ENCODE measurements at regions not wholly inside any gene's neighbourhood (a gene's known extent, or its start where the extent isn't known, plus 50 kb on each side); places are given as distances from the start of the nearest gene placed in this dataset.
"Not testable (repeated sequence)": the region's sequence is repeated elsewhere in the genome, so short reads cannot be mapped to it uniquely, and the experiment has no call there.

- ChIA-PET POLR2A (no interaction called here), CTCF (no interaction called here)
- Histone ChIP-seq H3K27me3 (ENCODE audit: control insufficient read depth, insufficient read depth, low read length) (no peaks in the 10 kb centered on the region), H3K27ac (ENCODE audit: low read depth, low read length) (no peak overlapping the region), H3K4me3 (ENCODE audit: low read depth, low read length) (no peak overlapping the region), H3K9me3 (ENCODE audit: control insufficient read depth, insufficient read depth, low read length) (no peaks in the 10 kb centered on the region)
- DNase-seq (ENCODE audit: low read depth, low spot score): no peak
- TF ChIP-seq CTCF (IDR thresholded peaks at IDR 0.05; ENCODE audit: low read depth, low read length): no peak
Measured at GRCh38 chr11:116366980-116367645, 405.7 kb downstream of the BUD13 start.

- ChIA-PET POLR2A (no interaction called here), CTCF (no interaction called here)
- Histone ChIP-seq H3K27ac (ENCODE audit: low read depth, low read length) (no peak overlapping the region), H3K9me3 (ENCODE audit: control insufficient read depth, insufficient read depth, low read length) (no peaks in the 10 kb centered on the region), H3K4me3 (ENCODE audit: low read depth, low read length) (no peak overlapping the region), H3K27me3 (ENCODE audit: control insufficient read depth, insufficient read depth, low read length) (no peaks in the 10 kb centered on the region)
- no peak for DNase-seq (ENCODE audit: low read depth, low spot score)
- no peak for TF ChIP-seq CTCF (IDR thresholded peaks at IDR 0.05; ENCODE audit: low read depth, low read length)
Measured at GRCh38 chr11:116366451-116366850, 406.3 kb downstream of the BUD13 start.

GRCh38 chr11:116364925-116365324 lies 407.9 kb downstream of the BUD13 start:
- H3K27me3 ChIP-seq (ENCODE audit: control insufficient read depth, insufficient read depth, low read length); H3K4me3 ChIP-seq (ENCODE audit: low read depth, low read length); H3K27ac ChIP-seq (ENCODE audit: low read depth, low read length); H3K9me3 ChIP-seq (ENCODE audit: control insufficient read depth, insufficient read depth, low read length); DNase-seq (ENCODE audit: low read depth, low spot score); POLR2A ChIA-PET: not testable (repeated sequence)
- CTCF ChIA-PET: interaction anchor here (0.7 kb wide), 1 partner anchor 35 kb away, joined by 3 read pairs; no protein-coding TSS in a partner anchor

- TF ChIP-seq CTCF (IDR thresholded peaks at IDR 0.05; ENCODE audit: low read depth, low read length): no peak
- ChIA-PET POLR2A (no interaction called here), CTCF (interaction anchor here (0.7 kb wide), 1 partner anchor 35 kb away, joined by 3 read pairs; no protein-coding TSS in a partner anchor)
- no peak for DNase-seq (ENCODE audit: low read depth, low spot score)
- H3K27ac ChIP-seq (ENCODE audit: low read depth, low read length): no peak overlapping the region
- no peaks in the 10 kb centered on the region for H3K9me3 ChIP-seq (ENCODE audit: control insufficient read depth, insufficient read depth, low read length)
- peaks cover 3% of the 10 kb centered on the region for H3K27me3 ChIP-seq (ENCODE audit: control insufficient read depth, insufficient read depth, low read length)
- no peak overlapping the region for H3K4me3 ChIP-seq (ENCODE audit: low read depth, low read length)
Measured at GRCh38 chr11:116364348-116364747, 408.4 kb downstream of the BUD13 start.

- Histone ChIP-seq H3K27me3 (ENCODE audit: control insufficient read depth, insufficient read depth, low read length) (peaks cover 3% of the 10 kb centered on the region), H3K9me3 (ENCODE audit: control insufficient read depth, insufficient read depth, low read length) (no peaks in the 10 kb centered on the region; the same call in 1 of the 2 replicates), H3K4me3 (ENCODE audit: low read depth, low read length) (no peak overlapping the region), H3K27ac (ENCODE audit: low read depth, low read length) (no peak overlapping the region)
- ChIA-PET POLR2A (no interaction called here), CTCF (interaction anchor here (0.5 kb wide), 1 partner anchor 1160 kb away, joined by 3 read pairs; no protein-coding TSS in a partner anchor)
- no peak for DNase-seq (ENCODE audit: low read depth, low spot score)
- TF ChIP-seq CTCF (IDR thresholded peaks at IDR 0.05; ENCODE audit: low read depth, low read length): no peak
Measured at GRCh38 chr11:116360221-116360941, 412.4 kb downstream of the BUD13 start.
